Activated CD8-positive, alpha-beta T cell treated with anti-CD3 and anti-CD28 coated beads for 36 hours (primary cell): ENCODE measurements at regions not wholly inside any gene's neighbourhood (a gene's known extent, or its start where the extent isn't known, plus 50 kb on each side); places are given as distances from the start of the nearest gene placed in this dataset.

Experiments used
- ATAC-seq: fragments of 200-7000 bp; cut with Tn5 transposase; one replicate; pipeline ENCODE4 v1.10.0; 2021; ENCODE audit warnings: mild to moderate bottlenecking, moderate library complexity
- CTCF ChIA-PET: fragments of 350-600 bp; sonication (Branson Sonifier 250); formaldehyde crosslinking; loops from one replicate; lab custom pipeline; 2021; ENCODE audit warnings: antibody characterized with exemption; lab: Charles Lee
- POLR2A ChIA-PET: fragments of 350-600 bp; sonication (Branson Sonifier 250); formaldehyde crosslinking; loops from one replicate; lab custom pipeline; 2021; ENCODE audit warnings: antibody characterized with exemption; lab: Charles Lee
- DNase-seq: peaks from one replicate; pipeline ENCODE4 v3.0.0-alpha.2; 2020
- H3K27ac Mint-ChIP-seq: one replicate; pipeline ENCODE4 v1.8.0; 2021; ENCODE audit warnings: mild to moderate bottlenecking, mixed read lengths
- H3K27me3 Mint-ChIP-seq: one replicate; pipeline ENCODE4 v1.8.0; 2021; ENCODE audit warnings: mixed read lengths
- H3K36me3 Mint-ChIP-seq: one replicate; pipeline ENCODE4 v1.8.0; 2021; ENCODE audit warnings: low read depth, mixed read lengths
- H3K4me1 Mint-ChIP-seq: one replicate; pipeline ENCODE4 v1.8.0; 2021; ENCODE audit warnings: low read depth, mixed read lengths
- H3K4me3 Mint-ChIP-seq: one replicate; pipeline ENCODE4 v1.8.0; 2021; ENCODE audit warnings: mild to moderate bottlenecking, moderate library complexity, mixed read lengths
- H3K9me3 Mint-ChIP-seq: one replicate; pipeline ENCODE4 v1.8.0; 2021; ENCODE audit warnings: mixed read lengths
- intact Hi-C: fragments of 100-400 bp; cut with micrococcal nuclease; formaldehyde crosslinking; loops from one replicate; pipeline ENCODE4 v1.10.0; 2022
- TF ChIP-seq, protein P1 (sequence below): fragments of 200-600 bp; IDR thresholded peaks from one replicate; pipeline ENCODE4 v1.8.0; 2022; ENCODE audit warnings: antibody characterized with exemption, mild to moderate bottlenecking

DNA sequence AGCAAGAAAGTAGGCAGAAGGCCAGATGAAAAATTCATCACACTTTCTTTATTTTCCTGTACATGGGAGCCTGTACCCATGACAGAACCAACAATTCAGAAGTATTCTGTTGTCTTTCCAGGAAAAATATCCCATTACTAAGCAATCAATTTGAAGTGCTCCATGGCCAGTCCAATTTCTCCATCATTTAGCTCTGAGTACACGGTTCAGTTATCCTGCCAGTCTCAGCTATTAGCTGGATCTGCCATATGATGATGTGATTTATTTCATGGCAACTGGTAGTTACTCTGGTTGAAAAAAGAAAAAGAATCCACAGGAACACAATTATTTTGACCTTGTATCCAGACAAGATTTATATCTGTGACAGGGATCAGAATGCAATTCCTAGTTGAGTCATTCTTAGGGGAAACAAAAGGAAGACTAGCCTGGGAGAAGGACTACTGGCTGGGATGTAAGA is 70.6 kb upstream of the GORAB start:
- Mint-ChIP-seq H3K9me3 (no peaks in the 10 kb centered on the region), H3K27me3 (peaks cover 13% of the 10 kb centered on the region), H3K36me3 (no peaks in the 10 kb centered on the region), H3K4me1 (no peaks in the 10 kb centered on the region), H3K4me3 (no peak overlapping the region), H3K27ac (no peak overlapping the region)
- TF ChIP-seq, protein P1, sequence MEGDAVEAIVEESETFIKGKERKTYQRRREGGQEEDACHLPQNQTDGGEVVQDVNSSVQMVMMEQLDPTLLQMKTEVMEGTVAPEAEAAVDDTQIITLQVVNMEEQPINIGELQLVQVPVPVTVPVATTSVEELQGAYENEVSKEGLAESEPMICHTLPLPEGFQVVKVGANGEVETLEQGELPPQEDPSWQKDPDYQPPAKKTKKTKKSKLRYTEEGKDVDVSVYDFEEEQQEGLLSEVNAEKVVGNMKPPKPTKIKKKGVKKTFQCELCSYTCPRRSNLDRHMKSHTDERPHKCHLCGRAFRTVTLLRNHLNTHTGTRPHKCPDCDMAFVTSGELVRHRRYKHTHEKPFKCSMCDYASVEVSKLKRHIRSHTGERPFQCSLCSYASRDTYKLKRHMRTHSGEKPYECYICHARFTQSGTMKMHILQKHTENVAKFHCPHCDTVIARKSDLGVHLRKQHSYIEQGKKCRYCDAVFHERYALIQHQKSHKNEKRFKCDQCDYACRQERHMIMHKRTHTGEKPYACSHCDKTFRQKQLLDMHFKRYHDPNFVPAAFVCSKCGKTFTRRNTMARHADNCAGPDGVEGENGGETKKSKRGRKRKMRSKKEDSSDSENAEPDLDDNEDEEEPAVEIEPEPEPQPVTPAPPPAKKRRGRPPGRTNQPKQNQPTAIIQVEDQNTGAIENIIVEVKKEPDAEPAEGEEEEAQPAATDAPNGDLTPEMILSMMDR = no peak
- no peak for DNase-seq
- CTCF ChIA-PET = no interaction called here
- POLR2A ChIA-PET = no interaction called here
- intact Hi-C loops = no loop called here
- no peak for ATAC-seq

DNA sequence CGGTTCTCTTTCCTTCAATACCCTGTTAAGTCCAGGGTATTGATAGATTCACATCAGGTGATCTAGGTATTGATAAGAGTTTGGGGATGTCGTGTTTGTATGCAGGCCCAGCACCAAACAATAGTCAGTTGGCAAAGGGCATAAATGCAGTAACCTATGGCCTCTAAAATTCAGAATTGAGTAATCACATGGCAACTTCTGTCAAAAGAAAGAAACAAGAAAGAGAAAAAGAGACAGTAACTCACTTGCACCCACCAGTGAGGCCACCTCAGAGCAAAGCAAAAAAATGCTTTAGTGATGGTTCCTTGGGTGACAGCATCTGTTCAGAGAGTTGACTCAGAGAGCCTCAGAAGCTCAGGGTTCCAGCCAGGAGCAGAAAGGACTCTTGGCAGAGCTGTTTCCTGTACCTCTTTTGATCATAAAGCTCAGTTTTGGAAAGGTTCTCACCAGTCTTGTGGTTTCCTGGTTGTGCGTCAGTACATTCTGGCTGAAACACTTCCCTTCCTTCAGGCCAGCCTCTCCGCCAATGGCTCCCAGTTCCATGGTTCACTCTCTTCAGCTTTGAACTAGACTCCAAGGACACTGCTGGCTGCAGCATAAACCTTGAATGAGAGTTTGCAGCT is 70.1 kb upstream of the GORAB start:
- no peak for DNase-seq

DNA sequence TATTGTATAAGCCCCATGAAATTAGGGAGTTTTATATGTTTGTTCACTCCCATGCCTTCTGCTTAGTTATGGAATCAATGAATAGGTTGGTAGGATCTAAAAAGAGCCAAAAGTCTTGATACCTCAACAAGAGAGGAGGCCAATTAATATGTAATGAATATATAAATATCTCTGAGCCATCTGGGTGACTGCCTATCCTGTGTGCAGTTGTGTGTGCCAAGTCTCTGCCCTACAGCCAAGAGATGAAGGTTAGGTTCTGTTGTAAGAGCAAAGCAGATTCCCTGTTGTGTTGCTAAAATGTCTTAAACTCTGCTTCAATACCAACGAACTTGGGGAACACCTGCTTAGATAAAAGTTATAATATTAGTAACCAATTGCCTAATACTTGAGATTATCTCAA is 61.8 kb upstream of the GORAB start:
- DNase-seq (no peak), ATAC-seq (no peak)
- Mint-ChIP-seq H3K4me3 (no peak overlapping the region), H3K27ac (no peak overlapping the region), H3K4me1 (no peaks in the 10 kb centered on the region), H3K9me3 (no peaks in the 10 kb centered on the region), H3K36me3 (no peaks in the 10 kb centered on the region), H3K27me3 (peaks cover 6% of the 10 kb centered on the region)
- ChIA-PET POLR2A (no interaction called here), CTCF (no interaction called here)
- intact Hi-C loops = no loop called here
- TF ChIP-seq, protein P1 = no peak

More for the DNA sequence above, 70.1 kb upstream of the GORAB start:
- peaks cover 15% of the 10 kb centered on the region for H3K27me3 Mint-ChIP-seq
- no peak for ATAC-seq
- H3K4me1 Mint-ChIP-seq = no peaks in the 10 kb centered on the region
- ChIA-PET CTCF (no interaction called here), POLR2A (no interaction called here)
- no peaks in the 10 kb centered on the region for H3K9me3 Mint-ChIP-seq
- H3K27ac Mint-ChIP-seq = no peak overlapping the region
- TF ChIP-seq, protein P1 = no peak
- intact Hi-C loops = no loop called here
- no peak overlapping the region for H3K4me3 Mint-ChIP-seq
- no peaks in the 10 kb centered on the region for H3K36me3 Mint-ChIP-seq

DNA sequence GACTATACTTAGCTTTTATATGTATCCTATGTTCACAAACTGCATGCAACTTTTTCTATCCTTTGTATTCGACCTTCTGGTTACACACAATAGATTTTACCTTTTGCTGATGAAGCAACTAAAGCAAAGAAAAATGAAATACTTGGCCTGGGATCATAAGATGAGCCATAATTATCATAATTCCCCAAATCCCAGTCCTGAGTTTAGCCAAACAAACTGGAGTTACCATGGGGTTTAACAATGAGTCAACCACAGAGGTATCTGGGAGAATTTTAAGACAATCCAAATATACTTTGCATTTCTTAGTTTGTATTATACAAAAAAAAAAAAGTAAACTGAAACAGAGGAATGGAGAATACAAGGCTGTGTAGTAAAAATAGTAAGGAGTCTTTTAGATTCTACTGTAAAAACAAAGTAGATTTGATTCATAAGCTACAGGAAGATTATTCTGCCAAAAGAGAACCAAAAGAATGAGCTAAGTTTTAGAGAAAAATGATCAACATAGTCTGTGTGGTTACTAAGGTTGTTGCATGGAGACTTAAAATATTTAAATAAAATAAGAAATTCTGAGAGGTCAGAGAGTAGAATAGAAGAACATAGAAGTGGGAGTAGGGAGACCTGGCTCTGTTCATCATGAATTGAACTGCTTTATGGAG is 60.4 kb upstream of the GORAB start:
- Mint-ChIP-seq H3K36me3 (no peaks in the 10 kb centered on the region), H3K9me3 (no peaks in the 10 kb centered on the region), H3K27ac (no peak overlapping the region), H3K4me1 (no peaks in the 10 kb centered on the region), H3K4me3 (no peak overlapping the region), H3K27me3 (peaks cover 3% of the 10 kb centered on the region)
- CTCF ChIA-PET = no interaction called here
- ATAC-seq (no peak), DNase-seq (no peak)
- TF ChIP-seq, protein P1 = no peak
- POLR2A ChIA-PET = no interaction called here
- intact Hi-C loops = no loop called here

DNA sequence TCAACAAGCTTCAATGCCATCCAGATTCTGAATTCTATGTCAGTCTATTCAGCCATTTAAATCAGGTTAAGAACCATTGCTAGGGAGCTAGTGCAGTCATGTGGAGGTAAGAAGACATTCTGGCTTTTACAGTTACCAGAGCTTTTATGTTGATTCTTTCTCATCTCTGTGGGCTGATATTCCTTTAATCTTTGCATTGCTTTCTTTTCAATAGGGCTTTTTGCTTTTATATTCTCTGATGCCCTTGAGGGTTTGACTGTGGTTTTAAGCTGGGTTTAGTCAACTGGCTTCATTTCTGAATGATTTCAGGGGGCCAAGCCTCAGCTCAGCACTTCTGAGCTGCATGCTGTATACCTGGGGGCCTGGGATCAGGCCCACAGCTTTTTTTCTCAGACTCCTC is 51.0 kb upstream of the GORAB start:
- POLR2A ChIA-PET = no interaction called here
- ATAC-seq = no peak
- Mint-ChIP-seq H3K4me3 (no peak overlapping the region), H3K4me1 (no peaks in the 10 kb centered on the region), H3K27me3 (peaks cover 5% of the 10 kb centered on the region), H3K9me3 (no peaks in the 10 kb centered on the region), H3K27ac (no peak overlapping the region), H3K36me3 (no peaks in the 10 kb centered on the region)
- intact Hi-C loops = no loop called here
- TF ChIP-seq, protein P1 = no peak
- DNase-seq = no peak
- CTCF ChIA-PET = no interaction called here
